ENCODE measurements at regions not wholly inside any gene's neighbourhood (a gene's known extent, or its start where the extent isn't known, plus 50 kb on each side); places are given as distances from the start of the nearest gene placed in this dataset.

DNA sequence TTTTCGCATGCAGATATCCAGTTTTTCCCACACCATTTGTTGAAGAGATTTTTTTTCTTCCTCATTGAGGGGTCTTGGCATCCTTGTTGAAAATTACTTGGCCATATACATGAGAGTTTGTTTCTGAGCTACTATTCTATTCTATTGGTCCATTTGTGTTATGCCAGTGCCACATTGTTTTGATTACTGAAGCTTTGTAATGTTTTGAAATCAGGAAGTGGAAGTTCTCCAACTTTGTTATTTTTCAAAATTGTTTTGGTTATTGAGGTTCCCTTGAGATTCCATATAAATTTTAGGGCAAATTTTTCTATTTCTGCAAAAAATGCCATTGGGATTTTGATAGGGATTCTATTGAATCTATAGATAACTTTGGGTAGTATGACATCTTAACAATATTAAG is 130.3 kb upstream of the PFN2 start:
- no peak for DNase-seq (ENCODE audit: low read depth)
- no peak overlapping the region for H3K4me3 ChIP-seq (ENCODE audit: low read depth, low read length)
- TF ChIP-seq, protein P1, sequence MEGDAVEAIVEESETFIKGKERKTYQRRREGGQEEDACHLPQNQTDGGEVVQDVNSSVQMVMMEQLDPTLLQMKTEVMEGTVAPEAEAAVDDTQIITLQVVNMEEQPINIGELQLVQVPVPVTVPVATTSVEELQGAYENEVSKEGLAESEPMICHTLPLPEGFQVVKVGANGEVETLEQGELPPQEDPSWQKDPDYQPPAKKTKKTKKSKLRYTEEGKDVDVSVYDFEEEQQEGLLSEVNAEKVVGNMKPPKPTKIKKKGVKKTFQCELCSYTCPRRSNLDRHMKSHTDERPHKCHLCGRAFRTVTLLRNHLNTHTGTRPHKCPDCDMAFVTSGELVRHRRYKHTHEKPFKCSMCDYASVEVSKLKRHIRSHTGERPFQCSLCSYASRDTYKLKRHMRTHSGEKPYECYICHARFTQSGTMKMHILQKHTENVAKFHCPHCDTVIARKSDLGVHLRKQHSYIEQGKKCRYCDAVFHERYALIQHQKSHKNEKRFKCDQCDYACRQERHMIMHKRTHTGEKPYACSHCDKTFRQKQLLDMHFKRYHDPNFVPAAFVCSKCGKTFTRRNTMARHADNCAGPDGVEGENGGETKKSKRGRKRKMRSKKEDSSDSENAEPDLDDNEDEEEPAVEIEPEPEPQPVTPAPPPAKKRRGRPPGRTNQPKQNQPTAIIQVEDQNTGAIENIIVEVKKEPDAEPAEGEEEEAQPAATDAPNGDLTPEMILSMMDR (IDR thresholded peaks at IDR 0.05; ENCODE audit: control insufficient read depth, extremely low read depth, insufficient read depth): no peak

DNA sequence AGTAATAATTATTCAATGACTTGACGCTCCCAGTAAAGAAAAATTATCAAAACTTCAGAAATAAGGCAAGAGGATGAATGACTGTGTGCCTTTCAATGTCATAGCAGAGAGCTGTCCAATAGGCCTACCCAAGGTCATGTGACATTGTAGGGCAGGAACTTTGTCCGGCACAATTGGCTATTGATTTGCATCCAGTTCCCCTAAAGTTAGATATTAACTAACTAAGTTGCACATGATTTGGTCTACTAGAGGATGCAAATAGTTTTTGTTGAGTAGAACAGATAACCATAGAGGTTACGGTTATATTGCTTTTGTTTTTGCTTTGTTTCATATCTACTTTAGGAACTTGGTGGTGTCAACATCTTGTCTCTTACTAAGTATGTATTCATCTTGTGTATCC is 127.9 kb upstream of the PFN2 start:
- no peak for DNase-seq (ENCODE audit: low read depth)
- TF ChIP-seq, protein P1 (IDR thresholded peaks at IDR 0.05; ENCODE audit: control insufficient read depth, extremely low read depth, insufficient read depth): no peak
- H3K4me3 ChIP-seq (ENCODE audit: low read depth, low read length): no peak overlapping the region

DNA sequence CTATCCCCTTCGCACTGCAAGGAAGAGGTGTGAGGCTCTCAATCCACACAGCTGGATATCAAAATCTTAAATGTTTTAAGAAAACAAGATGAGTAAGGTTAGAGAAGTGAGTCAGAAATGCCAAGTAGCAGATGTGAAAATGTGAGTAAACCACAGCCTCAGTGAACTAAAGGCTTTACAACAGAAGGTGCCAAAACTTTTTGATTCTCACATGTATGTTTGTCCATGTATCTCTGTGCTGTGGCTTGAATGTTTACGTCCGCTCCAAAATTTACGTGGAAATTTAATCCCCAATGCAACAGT is 126.8 kb upstream of the PFN2 start:
- TF ChIP-seq, protein P1 (IDR thresholded peaks at IDR 0.05; ENCODE audit: control insufficient read depth, extremely low read depth, insufficient read depth): no peak
- no peak for DNase-seq (ENCODE audit: low read depth)
- no peak overlapping the region for H3K4me3 ChIP-seq (ENCODE audit: low read depth, low read length)

DNA sequence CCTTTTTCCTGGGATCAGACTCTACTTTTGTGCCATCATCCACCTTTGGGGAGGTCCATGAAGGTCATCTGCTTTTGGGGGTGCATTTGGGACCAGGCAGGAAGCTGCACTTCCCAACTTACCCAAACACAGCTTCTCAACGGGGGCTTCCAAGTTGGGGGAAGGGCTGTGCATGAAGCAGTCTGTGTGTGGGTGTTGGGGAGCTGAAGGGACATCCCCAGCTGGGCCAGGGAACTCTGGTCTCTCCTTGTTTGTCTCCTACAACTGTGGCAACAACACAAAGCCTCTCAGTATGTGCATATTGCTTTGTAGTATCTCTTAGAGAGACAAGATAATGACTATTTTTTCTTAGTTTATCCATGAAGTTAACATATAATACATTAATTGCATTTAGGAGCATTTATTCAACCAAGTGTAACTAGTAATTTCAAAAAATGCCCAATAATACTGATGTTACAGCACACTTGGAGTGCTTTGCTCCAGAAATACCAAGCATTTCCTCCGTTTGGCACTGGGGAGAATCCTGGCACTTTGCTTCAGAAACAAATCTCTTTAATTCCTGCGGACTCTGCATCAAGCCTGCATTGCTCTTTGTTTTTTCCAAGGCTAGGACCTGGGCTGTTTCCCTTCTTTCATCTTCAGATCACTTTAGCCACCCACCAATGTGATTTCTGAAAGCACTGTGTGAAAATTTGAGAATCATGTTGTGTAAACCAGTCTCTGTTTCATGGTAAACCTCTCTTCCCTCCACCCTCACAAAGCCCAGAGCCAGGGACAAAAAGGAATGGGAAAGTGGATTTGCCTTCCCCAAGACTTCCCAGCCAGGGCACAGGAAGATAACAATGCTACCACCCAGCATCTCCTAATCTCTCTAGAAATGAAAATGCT is 126.2 kb upstream of the PFN2 start:
- TF ChIP-seq, protein P1 (IDR thresholded peaks at IDR 0.05; ENCODE audit: control insufficient read depth, extremely low read depth, insufficient read depth): no peak
- H3K4me3 ChIP-seq (ENCODE audit: low read depth, low read length): no peak overlapping the region
- DNase-seq (ENCODE audit: low read depth): no peak

DNA sequence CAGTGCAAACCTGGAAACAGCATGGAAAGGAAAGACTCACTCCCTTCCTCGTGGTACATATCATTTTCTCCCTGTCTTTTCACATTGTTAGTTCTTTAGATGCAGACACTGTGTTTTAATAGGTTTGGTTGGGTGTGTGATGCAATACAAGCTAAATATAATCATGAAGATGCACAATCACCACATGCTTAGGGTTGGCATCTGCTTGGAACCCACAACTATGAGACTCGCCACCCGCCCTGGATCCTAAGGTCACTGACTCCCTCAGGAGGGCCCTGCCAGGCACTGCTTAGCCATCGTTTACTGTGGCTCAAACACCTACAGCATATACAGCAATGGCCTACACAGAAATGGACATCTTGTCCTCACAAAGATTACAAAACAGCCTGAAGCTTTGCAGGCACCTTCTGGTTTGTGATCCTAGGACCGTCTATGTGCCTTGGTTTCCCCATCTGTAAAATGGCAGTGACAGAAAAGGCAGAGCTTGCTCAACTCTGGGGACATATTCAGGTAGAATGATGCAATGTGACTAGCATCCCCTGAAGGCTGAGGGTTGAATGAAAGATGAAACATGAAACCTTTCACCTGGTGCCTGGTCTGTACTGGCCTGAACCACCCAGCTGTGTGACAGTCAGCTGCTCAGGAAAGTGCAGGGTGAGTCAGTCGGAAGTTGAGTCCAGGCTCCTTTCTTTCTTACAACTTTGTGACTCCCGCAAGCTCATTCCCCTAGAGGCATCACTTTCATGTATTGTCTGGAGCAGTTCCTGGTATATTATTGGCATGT is 123.6 kb upstream of the PFN2 start:
- TF ChIP-seq, protein P1 (IDR thresholded peaks at IDR 0.05; ENCODE audit: control insufficient read depth, extremely low read depth, insufficient read depth): no peak
- H3K4me3 ChIP-seq (ENCODE audit: low read depth, low read length): no peak overlapping the region
- no peak for DNase-seq (ENCODE audit: low read depth)

DNA sequence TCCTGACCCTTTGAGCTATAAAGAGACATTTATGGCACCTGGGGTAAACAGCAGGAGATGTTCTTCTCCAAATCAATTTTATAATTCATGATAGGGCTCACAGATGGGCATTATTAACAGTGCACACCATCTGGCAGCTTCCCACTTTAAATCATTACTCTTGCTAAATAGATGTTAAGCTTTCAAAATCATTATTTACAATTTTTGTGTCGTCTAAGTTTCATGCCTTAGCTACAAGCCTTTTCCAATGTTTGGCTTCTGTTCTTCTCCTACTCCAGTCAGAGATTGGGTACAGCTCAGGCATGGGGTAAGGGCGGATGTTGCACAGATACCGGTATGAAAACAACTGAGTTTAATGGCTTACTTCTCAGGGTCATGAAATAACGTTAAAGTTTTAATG is 120.9 kb upstream of the PFN2 start:
- no peak for DNase-seq (ENCODE audit: low read depth)
- no peak overlapping the region for H3K4me3 ChIP-seq (ENCODE audit: low read depth, low read length)
- TF ChIP-seq, protein P1 (IDR thresholded peaks at IDR 0.05; ENCODE audit: control insufficient read depth, extremely low read depth, insufficient read depth): no peak

Data from LNCaP clone FGC (cell line).